Activated naive CD4-positive, alpha-beta T cell treated with anti-CD3 and anti-CD28 coated beads, Interleukin-2, amount 50 U/mL, for 16 hours (primary cell): ENCODE measurements at regions not wholly inside any gene's neighbourhood (a gene's known extent, or its start where the extent isn't known, plus 50 kb on each side); places are given as distances from the start of the nearest gene placed in this dataset.
A peak's percentile ranks its signal among the peaks of the same experiment; 100 is the strongest.
"Not testable (repeated sequence)": the region's sequence is repeated elsewhere in the genome, so short reads cannot be mapped to it uniquely, and the experiment has no call there.

ENCODE experiments used
- DNase-seq: peaks from one replicate; pipeline ENCODE4 v3.0.0-alpha.2; 2020

GRCh38 chr1:121054928-121055327 is 129.2 kb downstream of the FAM72B start:
- not testable (repeated sequence) for DNase-seq

- not testable (repeated sequence) for DNase-seq
Measured at GRCh38 chr1:121066925-121067324, 117.2 kb downstream of the FAM72B start.

GRCh38 chr1:121068738-121069499 is 115.2 kb downstream of the FAM72B start:
- DNase-seq: not testable (repeated sequence)

- DNase-seq: not testable (repeated sequence)
Measured at GRCh38 chr1:121073852-121074251, 110.3 kb downstream of the FAM72B start.

GRCh38 chr1:121075254-121075805 is 108.8 kb downstream of the FAM72B start:
- DNase-seq: not testable (repeated sequence)

- not testable (repeated sequence) for DNase-seq
Measured at GRCh38 chr1:121076674-121077073, 107.5 kb downstream of the FAM72B start.

- not testable (repeated sequence) for DNase-seq
Measured at GRCh38 chr1:121079655-121080054, 104.5 kb downstream of the FAM72B start.

- DNase-seq: not testable (repeated sequence)
Measured at GRCh38 chr1:121080197-121080903, 103.8 kb downstream of the FAM72B start.

- DNase-seq: not testable (repeated sequence)
Measured at GRCh38 chr1:121080904-121081264, 103.3 kb downstream of the FAM72B start.

- not testable (repeated sequence) for DNase-seq
Measured at GRCh38 chr1:121081625-121082199, 102.4 kb downstream of the FAM72B start.

GRCh38 chr1:121082995-121083394 is 101.1 kb downstream of the FAM72B start:
- DNase-seq: not testable (repeated sequence)

- DNase-seq: not testable (repeated sequence)
Measured at GRCh38 chr1:121086249-121086648, 97.9 kb downstream of the FAM72B start.

GRCh38 chr1:121087221-121087620 is 96.9 kb downstream of the FAM72B start:
- DNase-seq: not testable (repeated sequence)

GRCh38 chr1:121088568-121088967 is 95.6 kb downstream of the FAM72B start:
- DNase-seq: not testable (repeated sequence)

- DNase-seq: not testable (repeated sequence)
Measured at GRCh38 chr1:121092329-121092968, 91.7 kb downstream of the FAM72B start.

- DNase-seq: not testable (repeated sequence)
Measured at GRCh38 chr1:121095014-121095413, 89.1 kb downstream of the FAM72B start.

GRCh38 chr1:121097127-121097866 is 86.8 kb downstream of the FAM72B start:
- DNase-seq: peak; percentile 85

GRCh38 chr1:121097867-121098215 is 86.3 kb downstream of the FAM72B start:
- DNase-seq: peak; percentile 10

GRCh38 chr1:121109025-121109424 is 75.1 kb downstream of the FAM72B start:
- not testable (repeated sequence) for DNase-seq

GRCh38 chr1:121116522-121117297 is 67.4 kb downstream of the FAM72B start:
- not testable (repeated sequence) for DNase-seq

- DNase-seq: not testable (repeated sequence)
Measured at GRCh38 chr1:121117298-121117611, 66.9 kb downstream of the FAM72B start.
